HL-60 (cell line): ENCODE measurements at regions not wholly inside any gene's neighbourhood (a gene's known extent, or its start where the extent isn't known, plus 50 kb on each side); places are given as distances from the start of the nearest gene placed in this dataset.
A peak's percentile ranks its signal among the peaks of the same experiment; 100 is the strongest.

Source experiments
- DNase-seq, 2 experiments: peaks; one replicate each; pipeline ENCODE4 v3.0.0-alpha.2; 2010 to 2020; ENCODE audit warnings: low read depth in 1 of 2, low spot score in 1 of 2
- H3K27ac ChIP-seq: fragments of 250-450 bp; sonication (Bioruptor Pico); replicated peaks from 2 replicates; pipeline ENCODE4 v1.5.1; 2020; ENCODE audit warnings: mild to moderate bottlenecking, moderate library complexity
- H3K27me3 ChIP-seq: fragments of 250-450 bp; sonication (Bioruptor Pico); 2 replicates; pipeline ENCODE4 v1.5.1; 2021; ENCODE audit warnings: mild to moderate bottlenecking, moderate library complexity; ENCODE audit not compliant: insufficient read depth, poor library complexity, severe bottlenecking
- H3K4me3 ChIP-seq: replicated peaks from 2 replicates; pipeline ENCODE4 v1.5.1; 2011; ENCODE audit warnings: mild to moderate bottlenecking, control low read depth, low read length; ENCODE audit not compliant: insufficient read depth
- GABPA ChIP-seq: IDR thresholded peaks from 2 replicates; pipeline ENCODE4 v1.6.1; 2012; ENCODE audit warnings: low read depth
- POLR2AphosphoS5 ChIP-seq: IDR thresholded peaks from 2 replicates; pipeline ENCODE4 v1.6.1; 2012; ENCODE audit warnings: low read depth
- SPI1 ChIP-seq: IDR thresholded peaks from 2 replicates; pipeline ENCODE4 v1.6.1; 2012; ENCODE audit warnings: low read depth, mild to moderate bottlenecking, borderline replicate concordance
- TF ChIP-seq, protein P1 (sequence below): IDR thresholded peaks from one replicate; pipeline ENCODE4 v1.5.1; 2011; ENCODE audit warnings: low read length, control low read depth, inconsistent platforms; ENCODE audit not compliant: insufficient read depth
- TF ChIP-seq, protein P2 (sequence below): IDR thresholded peaks from 2 replicates; pipeline ENCODE4 v1.6.1; 2012; ENCODE audit warnings: low read depth; ENCODE audit not compliant: insufficient replicate concordance

DNA sequence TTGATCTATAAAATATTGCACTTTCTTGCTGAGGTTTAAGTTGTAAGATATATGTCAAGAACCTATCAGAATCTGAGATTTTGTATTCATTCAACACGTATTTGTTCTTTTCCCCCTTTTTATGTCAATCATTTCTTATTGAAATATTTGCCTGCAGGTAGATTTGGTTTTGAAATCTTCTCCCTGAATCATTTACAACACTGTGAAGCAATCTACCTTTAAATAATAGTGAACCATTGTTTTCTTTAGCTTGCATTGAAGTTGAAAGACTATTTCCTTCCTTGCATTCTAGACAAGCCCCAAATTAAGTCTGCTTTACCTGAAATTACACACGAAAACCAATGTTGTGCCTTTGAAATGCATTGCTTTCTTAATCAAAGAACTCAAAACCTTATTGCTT is 460.2 kb downstream of the KIF2B start:
- H3K27ac ChIP-seq = no peak overlapping the region
- no peak overlapping the region for H3K4me3 ChIP-seq
- H3K27me3 ChIP-seq = peaks cover 2% of the 10 kb centered on the region
- DNase-seq = no peak
- no peak for TF ChIP-seq SPI1
- TF ChIP-seq, protein P1, sequence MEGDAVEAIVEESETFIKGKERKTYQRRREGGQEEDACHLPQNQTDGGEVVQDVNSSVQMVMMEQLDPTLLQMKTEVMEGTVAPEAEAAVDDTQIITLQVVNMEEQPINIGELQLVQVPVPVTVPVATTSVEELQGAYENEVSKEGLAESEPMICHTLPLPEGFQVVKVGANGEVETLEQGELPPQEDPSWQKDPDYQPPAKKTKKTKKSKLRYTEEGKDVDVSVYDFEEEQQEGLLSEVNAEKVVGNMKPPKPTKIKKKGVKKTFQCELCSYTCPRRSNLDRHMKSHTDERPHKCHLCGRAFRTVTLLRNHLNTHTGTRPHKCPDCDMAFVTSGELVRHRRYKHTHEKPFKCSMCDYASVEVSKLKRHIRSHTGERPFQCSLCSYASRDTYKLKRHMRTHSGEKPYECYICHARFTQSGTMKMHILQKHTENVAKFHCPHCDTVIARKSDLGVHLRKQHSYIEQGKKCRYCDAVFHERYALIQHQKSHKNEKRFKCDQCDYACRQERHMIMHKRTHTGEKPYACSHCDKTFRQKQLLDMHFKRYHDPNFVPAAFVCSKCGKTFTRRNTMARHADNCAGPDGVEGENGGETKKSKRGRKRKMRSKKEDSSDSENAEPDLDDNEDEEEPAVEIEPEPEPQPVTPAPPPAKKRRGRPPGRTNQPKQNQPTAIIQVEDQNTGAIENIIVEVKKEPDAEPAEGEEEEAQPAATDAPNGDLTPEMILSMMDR = no peak
- TF ChIP-seq, protein P2, sequence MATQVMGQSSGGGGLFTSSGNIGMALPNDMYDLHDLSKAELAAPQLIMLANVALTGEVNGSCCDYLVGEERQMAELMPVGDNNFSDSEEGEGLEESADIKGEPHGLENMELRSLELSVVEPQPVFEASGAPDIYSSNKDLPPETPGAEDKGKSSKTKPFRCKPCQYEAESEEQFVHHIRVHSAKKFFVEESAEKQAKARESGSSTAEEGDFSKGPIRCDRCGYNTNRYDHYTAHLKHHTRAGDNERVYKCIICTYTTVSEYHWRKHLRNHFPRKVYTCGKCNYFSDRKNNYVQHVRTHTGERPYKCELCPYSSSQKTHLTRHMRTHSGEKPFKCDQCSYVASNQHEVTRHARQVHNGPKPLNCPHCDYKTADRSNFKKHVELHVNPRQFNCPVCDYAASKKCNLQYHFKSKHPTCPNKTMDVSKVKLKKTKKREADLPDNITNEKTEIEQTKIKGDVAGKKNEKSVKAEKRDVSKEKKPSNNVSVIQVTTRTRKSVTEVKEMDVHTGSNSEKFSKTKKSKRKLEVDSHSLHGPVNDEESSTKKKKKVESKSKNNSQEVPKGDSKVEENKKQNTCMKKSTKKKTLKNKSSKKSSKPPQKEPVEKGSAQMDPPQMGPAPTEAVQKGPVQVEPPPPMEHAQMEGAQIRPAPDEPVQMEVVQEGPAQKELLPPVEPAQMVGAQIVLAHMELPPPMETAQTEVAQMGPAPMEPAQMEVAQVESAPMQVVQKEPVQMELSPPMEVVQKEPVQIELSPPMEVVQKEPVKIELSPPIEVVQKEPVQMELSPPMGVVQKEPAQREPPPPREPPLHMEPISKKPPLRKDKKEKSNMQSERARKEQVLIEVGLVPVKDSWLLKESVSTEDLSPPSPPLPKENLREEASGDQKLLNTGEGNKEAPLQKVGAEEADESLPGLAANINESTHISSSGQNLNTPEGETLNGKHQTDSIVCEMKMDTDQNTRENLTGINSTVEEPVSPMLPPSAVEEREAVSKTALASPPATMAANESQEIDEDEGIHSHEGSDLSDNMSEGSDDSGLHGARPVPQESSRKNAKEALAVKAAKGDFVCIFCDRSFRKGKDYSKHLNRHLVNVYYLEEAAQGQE = no peak
- no peak for TF ChIP-seq POLR2AphosphoS5
- no peak for TF ChIP-seq GABPA

DNA sequence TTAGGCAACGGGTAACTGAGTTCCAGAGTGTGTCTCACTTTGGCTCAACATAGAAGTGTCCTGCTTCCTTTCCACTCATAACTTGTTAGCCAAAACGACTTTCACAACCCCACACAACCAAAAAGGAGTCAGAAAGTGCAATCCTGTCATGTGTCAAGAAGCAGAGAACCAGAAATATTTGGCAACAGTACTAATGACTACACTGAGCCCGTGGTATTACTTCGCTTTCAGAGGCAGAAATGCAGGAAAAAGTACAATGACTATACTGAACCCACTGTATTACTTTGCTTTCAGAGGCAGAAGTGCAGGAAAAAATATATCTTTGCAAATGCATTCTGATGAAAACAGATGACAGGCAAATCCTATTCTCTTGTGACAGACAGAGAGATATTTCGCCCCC is 484.6 kb downstream of the KIF2B start:
- no peak overlapping the region for H3K27ac ChIP-seq
- TF ChIP-seq, protein P1 = no peak
- TF ChIP-seq SPI1 = no peak
- TF ChIP-seq GABPA = no peak
- TF ChIP-seq, protein P2 = no peak
- DNase-seq = peak in 1 of 2 experiments; percentile 50
- H3K4me3 ChIP-seq = no peak overlapping the region
- no peaks in the 10 kb centered on the region for H3K27me3 ChIP-seq

DNA sequence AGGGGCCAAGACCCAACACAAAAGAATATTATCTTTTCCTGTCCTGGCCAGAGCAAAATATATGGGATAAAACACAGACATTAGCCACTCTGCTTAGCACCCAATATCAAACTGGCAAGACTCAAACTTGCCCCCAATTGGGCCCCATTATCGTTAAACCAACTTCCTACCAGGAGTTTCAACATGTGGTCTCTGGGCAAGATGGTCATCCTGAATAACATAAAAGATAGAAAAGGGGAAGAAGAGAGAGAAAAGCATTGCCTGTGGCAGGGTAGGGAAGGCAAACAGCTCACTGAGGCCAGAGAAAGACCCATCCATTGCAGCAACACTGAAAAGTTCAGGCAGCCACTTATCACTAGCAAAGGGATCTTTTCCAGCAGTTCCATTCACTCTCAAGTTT is 502.1 kb downstream of the KIF2B start:
- DNase-seq = peak in 1 of 2 experiments; percentile 76
- Histone ChIP-seq H3K27me3 (no peaks in the 10 kb centered on the region), H3K27ac (peak overlapping the region; percentile 85), H3K4me3 (no peak overlapping the region)
- TF ChIP-seq SPI1 (peak; percentile 51; the same call in 1 of the 2 replicates), POLR2AphosphoS5 (peak; percentile 65; the same call in 1 of the 2 replicates), GABPA (no peak)
- TF ChIP-seq, protein P1 = no peak
- TF ChIP-seq, protein P2 = no peak
